Skin of body (tissue), 1 donor: ENCODE measurements at regions not wholly inside any gene's neighbourhood (a gene's known extent, or its start where the extent isn't known, plus 50 kb on each side); places are given as distances from the start of the nearest gene placed in this dataset.

ENCODE experiments used
- DNase-seq: peaks from one replicate; lab custom pipeline; 2025; lab: John Stamatoyannopoulos, UW

DNA sequence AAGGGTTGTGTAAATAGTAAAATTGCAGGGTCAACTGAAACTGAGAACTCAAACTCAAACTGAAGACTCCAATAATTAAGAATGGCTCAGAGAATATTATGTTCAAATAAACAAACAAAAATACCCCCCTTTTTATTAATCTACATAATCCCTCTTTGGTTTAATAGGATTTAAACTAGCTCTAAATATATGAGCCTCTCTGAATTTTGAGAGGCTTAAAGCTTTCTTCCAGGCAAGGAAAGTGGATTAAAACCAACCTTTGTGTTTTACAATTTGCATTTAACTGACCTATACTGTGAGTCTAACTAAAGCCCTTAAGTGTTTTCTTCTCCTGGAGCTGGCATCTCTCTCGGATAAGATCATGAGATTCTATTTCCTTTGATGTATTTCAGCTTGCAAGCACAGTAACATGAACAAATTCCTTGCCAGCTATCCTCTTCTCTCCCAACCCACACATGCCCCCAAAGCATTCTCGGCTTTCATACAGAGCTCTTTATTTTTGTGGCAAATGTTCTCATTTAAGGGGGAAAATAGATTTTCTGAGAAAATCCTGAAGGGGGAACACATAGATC is 1310.8 kb upstream of the AGA start:
- no peak for DNase-seq

GRCh38 chr4:178778496-178778895 is 1336.3 kb upstream of the AGA start:
- no peak for DNase-seq

DNA sequence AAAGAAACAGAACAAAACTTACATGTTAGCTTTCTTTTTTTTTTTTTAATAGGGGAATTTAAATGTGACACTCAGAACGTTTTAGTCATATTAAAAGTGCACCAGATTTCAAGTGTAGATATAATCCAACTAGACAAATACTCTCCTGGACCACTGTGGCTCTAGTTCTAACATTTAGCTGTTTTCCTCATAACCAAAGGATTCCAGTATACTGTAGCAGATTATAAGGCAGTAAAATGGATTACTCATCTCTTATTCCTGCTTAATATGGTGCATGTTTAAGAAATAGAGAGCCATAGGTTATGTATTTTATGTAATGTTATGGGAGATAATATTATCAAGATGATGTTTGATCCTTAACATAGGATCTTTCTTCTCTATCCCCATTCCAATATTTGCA is 1339.5 kb upstream of the AGA start:
- no peak for DNase-seq

DNA sequence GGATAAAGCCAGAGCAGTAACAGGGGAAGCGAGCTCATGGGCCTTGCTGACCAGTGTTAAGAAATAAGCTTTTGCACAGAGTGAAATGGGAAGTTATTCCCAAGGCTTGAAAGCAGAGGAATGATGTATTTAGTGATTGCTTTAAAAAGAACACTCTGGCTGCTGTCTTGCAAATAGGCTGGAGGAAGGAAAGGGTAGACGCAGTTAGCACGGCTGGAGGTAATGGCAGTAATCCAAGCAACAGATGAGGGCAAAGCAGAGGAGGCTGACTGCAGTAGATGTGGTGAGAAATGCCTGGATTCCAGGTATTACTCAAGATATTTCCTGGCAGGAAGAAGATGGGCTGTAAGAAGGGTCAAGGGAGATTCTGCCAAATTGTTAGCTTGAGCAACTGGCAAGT is 1342.3 kb upstream of the AGA start:
- no peak for DNase-seq

DNA sequence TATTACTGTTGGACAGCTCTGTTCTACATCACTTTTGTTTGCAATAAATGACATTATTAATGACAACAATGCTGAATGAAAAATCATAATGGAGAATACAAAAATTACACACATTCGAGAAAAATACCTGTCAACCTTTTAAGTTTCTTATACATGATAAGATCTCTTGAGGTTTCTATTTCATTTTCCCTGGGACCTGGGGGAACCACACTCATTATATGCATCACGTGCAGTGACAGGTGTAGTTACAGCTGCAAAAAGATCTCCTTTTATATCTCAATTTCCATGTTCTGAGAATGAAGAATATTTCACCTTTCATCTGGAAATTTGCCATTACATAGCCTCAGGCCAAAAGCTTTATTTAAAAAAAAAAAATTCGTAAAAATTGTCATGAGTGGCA is 1347.0 kb upstream of the AGA start:
- DNase-seq = no peak

DNA sequence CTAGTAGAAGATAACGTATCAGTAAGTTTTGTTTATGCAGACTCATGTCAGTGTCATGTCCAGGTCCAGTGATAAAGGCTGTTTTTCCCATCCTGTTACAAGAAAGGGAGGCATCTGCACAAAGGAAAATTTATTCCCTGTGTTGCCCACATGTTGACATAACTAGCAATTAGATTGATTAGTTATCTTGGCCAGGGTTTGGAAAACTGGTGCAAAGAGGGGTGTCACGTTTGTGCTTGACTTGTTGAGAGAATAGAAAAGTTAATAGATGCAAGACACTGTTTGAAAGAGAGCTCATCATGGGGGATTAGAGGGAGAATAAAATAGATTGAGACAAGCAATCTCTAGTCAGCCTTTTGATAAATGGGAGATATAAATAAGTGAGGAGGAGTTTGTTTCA is 1357.0 kb upstream of the AGA start:
- no peak for DNase-seq

GRCh38 chr4:178808106-178808505 is 1365.9 kb upstream of the AGA start:
- no peak for DNase-seq

- DNase-seq = no peak
Measured at GRCh38 chr4:178809921-178810320, 1367.7 kb upstream of the AGA start.

DNA sequence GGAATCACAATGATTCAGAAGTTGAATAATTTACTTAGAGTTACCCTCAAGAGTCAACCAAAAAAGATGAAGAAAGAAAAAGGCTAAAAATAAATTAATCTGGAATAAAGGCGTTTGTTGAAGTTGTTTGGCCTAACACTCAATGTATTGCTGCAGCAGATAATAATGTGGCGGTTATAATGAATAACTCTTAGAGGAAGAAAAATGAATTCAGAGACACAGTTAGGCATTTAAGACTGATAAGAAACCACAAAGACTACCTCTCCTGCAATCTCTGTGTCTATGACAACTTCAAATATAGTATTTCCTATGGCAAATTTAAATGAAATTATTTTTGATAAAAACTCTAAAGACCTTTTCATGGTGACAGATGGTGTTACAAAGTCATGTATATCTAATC is 1369.1 kb upstream of the AGA start:
- DNase-seq = no peak

DNA sequence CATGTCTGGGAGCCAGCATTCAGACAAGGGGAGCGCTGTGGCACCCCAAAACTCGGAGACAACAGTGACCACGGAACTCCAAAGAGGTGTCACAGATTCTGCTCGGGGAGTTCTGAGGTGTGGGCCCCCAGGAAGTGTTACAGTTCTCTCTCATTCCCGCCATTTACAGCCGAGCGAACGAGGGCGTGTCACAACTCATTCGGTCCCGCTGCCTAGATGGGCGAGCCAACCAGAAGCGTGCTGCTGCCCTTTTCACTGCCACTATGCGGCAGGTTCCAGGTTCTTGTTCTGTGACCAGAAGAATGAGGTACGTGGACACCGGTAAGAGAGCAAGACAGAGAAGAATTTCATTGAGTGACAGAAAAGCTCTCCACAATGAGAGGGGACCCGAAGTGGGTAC is 1370.6 kb upstream of the AGA start:
- no peak for DNase-seq

DNA sequence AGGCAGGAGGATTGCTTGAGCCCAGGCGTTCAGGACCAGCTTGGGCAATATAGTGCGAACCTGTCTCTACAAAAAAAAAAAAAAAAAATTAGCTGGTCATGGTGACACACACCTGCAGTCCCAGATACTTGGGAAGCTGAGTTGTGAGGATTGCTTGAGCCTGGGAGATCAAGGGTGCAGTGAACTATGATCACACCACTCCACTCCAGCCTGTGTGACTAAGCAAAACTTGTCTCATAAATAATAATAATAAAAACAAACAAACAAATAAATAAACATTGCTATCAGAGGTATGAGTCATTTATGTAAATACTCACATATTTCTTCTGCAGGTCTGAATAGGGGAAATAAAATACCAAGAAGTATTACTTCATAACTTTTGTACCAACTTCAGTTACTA is 1372.7 kb upstream of the AGA start:
- DNase-seq = no peak

DNA sequence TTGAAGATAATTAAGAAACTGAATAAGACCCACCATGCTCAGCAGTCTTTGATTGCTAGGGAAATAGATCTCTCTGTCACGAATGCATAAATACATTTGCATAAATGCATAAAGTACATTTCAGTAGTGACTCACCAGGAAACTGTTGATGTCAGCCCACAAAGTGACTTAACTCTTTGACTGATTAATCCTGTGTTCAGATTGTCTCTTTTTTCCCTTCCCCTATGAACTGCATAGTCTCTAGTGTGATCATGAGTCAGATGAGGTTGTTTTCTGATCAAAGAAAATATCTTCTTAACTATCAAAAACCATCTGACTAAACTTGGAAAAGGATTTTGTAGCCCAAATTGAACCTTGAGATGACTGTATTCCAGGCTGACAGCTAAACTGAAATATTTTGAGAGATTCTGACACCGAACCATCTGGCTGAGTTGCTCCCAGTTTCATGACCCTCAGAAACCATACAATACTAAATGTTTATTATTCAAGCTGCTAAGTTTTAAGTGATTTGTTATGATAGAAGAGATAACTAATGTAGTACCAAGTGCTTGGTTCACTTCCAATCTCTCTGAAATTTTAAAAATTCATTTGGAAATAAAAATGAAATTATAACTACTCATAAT is 1381.5 kb upstream of the AGA start:
- DNase-seq = no peak

GRCh38 chr4:178836865-178837264 is 1394.6 kb upstream of the AGA start:
- no peak for DNase-seq

DNA sequence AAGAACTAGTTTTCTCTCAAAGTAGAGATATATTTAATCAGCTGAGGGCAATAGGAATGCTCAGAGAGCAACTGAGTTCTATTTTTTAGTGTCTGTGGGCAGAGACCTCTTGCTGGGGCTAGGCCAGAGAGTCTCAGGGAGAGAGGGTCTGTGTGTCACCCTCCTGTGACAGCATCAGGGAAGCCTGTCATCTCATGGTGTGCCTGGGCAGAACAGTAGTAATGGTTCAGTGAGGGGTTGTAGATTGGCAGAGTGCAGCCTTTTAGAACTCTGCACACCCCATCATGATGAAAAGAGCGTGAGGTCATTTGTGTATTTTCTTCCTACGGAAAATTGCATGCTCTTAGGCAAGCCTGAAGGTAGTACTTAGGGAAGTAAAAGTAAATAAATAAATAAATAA is 1396.5 kb upstream of the AGA start:
- DNase-seq = no peak

- DNase-seq = no peak
Measured at GRCh38 chr4:178856139-178856800, 1414.0 kb upstream of the AGA start.

GRCh38 chr4:178871476-178871875 is 1429.2 kb upstream of the AGA start:
- no peak for DNase-seq

- no peak for DNase-seq
Measured at GRCh38 chr4:178881937-178882336, 1439.7 kb upstream of the AGA start.

- no peak for DNase-seq
Measured at GRCh38 chr4:178894126-178894525, 1451.9 kb upstream of the AGA start.

DNA sequence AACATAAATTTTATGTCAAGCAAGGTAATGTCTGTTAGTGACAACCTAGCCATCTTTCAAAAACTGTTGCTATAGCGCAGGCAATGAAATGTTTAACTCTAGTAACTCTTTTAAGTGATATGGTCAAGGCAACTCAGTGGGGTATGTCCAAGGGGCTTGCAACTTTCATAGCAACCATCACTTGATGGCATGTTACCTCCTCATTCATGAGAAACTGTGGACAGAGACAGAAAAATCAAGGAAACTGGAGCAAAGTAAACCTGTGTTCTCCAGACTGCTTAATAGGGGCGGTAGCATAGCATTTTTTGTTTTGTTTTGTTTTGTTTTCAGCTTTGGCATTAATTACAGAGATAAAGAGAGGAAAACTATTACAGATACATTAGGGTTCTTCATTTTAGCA is 1456.8 kb upstream of the AGA start:
- no peak for DNase-seq

DNA sequence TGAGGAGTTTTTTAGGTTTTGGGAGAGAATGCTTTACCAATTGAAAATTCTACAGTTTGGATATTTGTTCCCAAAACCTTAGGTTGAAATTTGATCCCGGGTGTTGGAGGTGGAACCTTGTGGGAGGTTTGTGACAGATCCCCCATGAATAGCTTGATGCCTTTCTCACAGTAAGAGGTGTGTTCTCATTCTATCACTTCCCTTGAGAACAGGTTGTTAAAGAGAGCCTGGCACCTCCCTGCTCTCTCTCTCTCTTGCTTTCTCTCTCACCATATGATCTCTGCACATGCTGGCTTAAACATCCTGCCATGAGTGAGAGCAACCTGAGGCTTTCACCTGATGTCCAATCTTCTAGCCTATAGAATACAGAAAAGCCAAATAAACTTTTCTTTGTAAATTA is 1475.5 kb upstream of the AGA start:
- no peak for DNase-seq

DNA sequence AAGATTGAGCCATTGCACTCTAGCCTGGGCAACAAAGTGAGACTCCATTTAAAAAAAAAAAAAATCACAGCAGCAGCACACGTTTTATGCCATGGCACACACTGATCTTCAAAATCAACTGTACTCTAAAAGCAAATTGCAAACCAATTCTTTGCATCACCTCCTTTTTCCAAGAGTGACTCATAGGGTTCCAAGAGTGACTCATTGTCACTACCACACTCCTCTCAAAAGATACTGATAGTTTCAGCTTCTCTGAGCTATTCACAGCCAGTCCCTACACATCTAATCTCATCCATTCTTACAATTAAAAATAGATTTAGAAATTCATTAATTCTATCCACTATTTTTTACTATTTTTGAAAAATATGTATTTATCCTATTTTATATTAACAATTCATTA is 1494.9 kb upstream of the AGA start:
- DNase-seq = no peak

GRCh38 chr4:178941975-178942374 is 1499.7 kb upstream of the AGA start:
- no peak for DNase-seq

DNA sequence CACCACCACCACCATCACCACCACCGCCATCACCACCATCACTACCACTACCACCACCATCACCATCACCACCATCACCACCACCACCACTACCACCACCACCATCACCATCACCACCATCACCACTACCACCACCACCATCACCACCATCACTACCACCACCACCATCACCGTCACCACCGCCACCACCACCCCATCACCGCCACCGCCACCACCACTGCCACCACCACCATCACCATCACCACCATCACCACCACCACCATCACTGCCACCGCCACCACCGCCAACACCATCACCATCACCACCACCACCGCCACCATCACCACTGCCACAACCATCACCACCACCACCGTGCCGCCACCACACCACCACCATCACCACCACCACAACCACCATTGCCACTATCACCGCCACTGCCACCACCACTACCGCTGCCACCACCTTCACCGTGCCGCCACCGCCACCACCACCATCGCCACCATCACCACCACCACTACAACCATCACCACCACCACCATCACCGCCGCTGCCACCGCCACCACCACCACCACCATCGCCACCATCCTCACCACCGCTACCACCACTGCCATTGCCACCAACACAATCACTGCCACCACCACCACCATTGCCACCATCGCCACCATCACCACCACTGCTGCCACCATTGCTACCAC is 1511.3 kb upstream of the AGA start:
- DNase-seq = no peak
